Type B pancreatic cell (in vitro differentiated cells): ENCODE measurements at regions not wholly inside any gene's neighbourhood (a gene's known extent, or its start where the extent isn't known, plus 50 kb on each side); places are given as distances from the start of the nearest gene placed in this dataset.

ENCODE experiments used
- DNase-seq: peaks from one replicate; pipeline ENCODE4 v3.0.0; 2021; ENCODE audit warnings: mixed read lengths; ENCODE audit not compliant: unreplicated experiment; ENCODE audit errors: extremely low spot score
- H3K27ac Mint-ChIP-seq: 2 replicates; pipeline ENCODE4 v1.8.0; 2021; ENCODE audit warnings: mild to moderate bottlenecking, mixed read lengths
- H3K27me3 Mint-ChIP-seq: 2 replicates; pipeline ENCODE4 v1.8.0; 2021; ENCODE audit warnings: mixed read lengths
- H3K36me3 Mint-ChIP-seq: 2 replicates; pipeline ENCODE4 v1.8.0; 2021; ENCODE audit warnings: mixed read lengths
- H3K4me1 Mint-ChIP-seq: one replicate; pipeline ENCODE4 v1.8.0; 2021; ENCODE audit warnings: mixed read lengths; ENCODE audit not compliant: unreplicated experiment
- H3K4me3 Mint-ChIP-seq: 2 replicates; pipeline ENCODE4 v1.8.0; 2021; ENCODE audit warnings: mild to moderate bottlenecking, mixed read lengths
- H3K9me3 Mint-ChIP-seq: 2 replicates; pipeline ENCODE4 v1.8.0; 2021; ENCODE audit warnings: mixed read lengths
- CTCF ChIP-seq: fragments of 200-600 bp; sonication (generic); conservative IDR thresholded peaks from 2 replicates; pipeline ENCODE4 v1.5.0; 2021; ENCODE audit warnings: antibody characterized with exemption, mild to moderate bottlenecking

- H3K27ac Mint-ChIP-seq, result no peak overlapping the region
- peaks cover 6% of the 10 kb centered on the region for H3K4me1 Mint-ChIP-seq
- H3K9me3 Mint-ChIP-seq, result peaks cover 12% of the 10 kb centered on the region
- no peaks in the 10 kb centered on the region for H3K36me3 Mint-ChIP-seq
- no peaks in the 10 kb centered on the region for H3K27me3 Mint-ChIP-seq
- H3K4me3 Mint-ChIP-seq, result no peak overlapping the region
- no peak for TF ChIP-seq CTCF
- no peak for DNase-seq
Measured at GRCh38 chr16:14339694-14340093, 268.6 kb downstream of the MRTFB start.

- H3K4me3 Mint-ChIP-seq, result no peak overlapping the region
- H3K27ac Mint-ChIP-seq, result no peak overlapping the region
- no peak for DNase-seq
- H3K4me1 Mint-ChIP-seq, result peaks cover 6% of the 10 kb centered on the region
- peaks cover 3% of the 10 kb centered on the region for H3K27me3 Mint-ChIP-seq
- H3K9me3 Mint-ChIP-seq, result peaks cover 12% of the 10 kb centered on the region
- no peak for TF ChIP-seq CTCF
- H3K36me3 Mint-ChIP-seq, result no peaks in the 10 kb centered on the region
Measured at GRCh38 chr16:14338969-14339368, 267.9 kb downstream of the MRTFB start.

GRCh38 chr16:14338236-14338635, 267.1 kb downstream of the MRTFB start:
- Mint-ChIP-seq H3K4me1 (peaks cover 6% of the 10 kb centered on the region), H3K27ac (no peak overlapping the region), H3K4me3 (no peak overlapping the region), H3K27me3 (peaks cover 3% of the 10 kb centered on the region), H3K36me3 (no peaks in the 10 kb centered on the region), H3K9me3 (peaks cover 12% of the 10 kb centered on the region)
- no peak for DNase-seq
- TF ChIP-seq CTCF, result no peak

GRCh38 chr16:14337303-14338191, 266.4 kb downstream of the MRTFB start:
- peak overlapping the region; percentile 39 for H3K27ac Mint-ChIP-seq
- no peak for TF ChIP-seq CTCF
- H3K9me3 Mint-ChIP-seq, result peaks cover 5% of the 10 kb centered on the region
- no peak overlapping the region for H3K4me3 Mint-ChIP-seq
- H3K36me3 Mint-ChIP-seq, result no peaks in the 10 kb centered on the region
- H3K4me1 Mint-ChIP-seq, result peaks cover 6% of the 10 kb centered on the region
- no peak for DNase-seq
- peaks cover 3% of the 10 kb centered on the region for H3K27me3 Mint-ChIP-seq

GRCh38 chr16:14335297-14335696, 264.2 kb downstream of the MRTFB start:
- Mint-ChIP-seq H3K9me3 (no peaks in the 10 kb centered on the region), H3K27ac (no peak overlapping the region), H3K27me3 (peaks cover 3% of the 10 kb centered on the region), H3K4me1 (peaks cover 6% of the 10 kb centered on the region), H3K36me3 (no peaks in the 10 kb centered on the region), H3K4me3 (no peak overlapping the region)
- DNase-seq, result no peak
- TF ChIP-seq CTCF, result no peak
